H9 (cell line): ENCODE measurements at regions not wholly inside any gene's neighbourhood (a gene's known extent, or its start where the extent isn't known, plus 50 kb on each side); places are given as distances from the start of the nearest gene placed in this dataset.
"Not testable (repeated sequence)": the region's sequence is repeated elsewhere in the genome, so short reads cannot be mapped to it uniquely, and the experiment has no call there.

ENCODE experiments used
- DNase-seq: peaks from one replicate; pipeline ENCODE4 v3.0.0-alpha.2; 2017
- H2AFZ ChIP-seq: one replicate; pipeline ENCODE4 v1.6.1; 2013; ENCODE audit warnings: mild to moderate bottlenecking, low read length, control low read depth, moderate library complexity
- H2AK5ac ChIP-seq: 2 replicates; pipeline ENCODE4 v1.6.1; 2013; ENCODE audit warnings: low read length, control low read depth, mixed read lengths; ENCODE audit not compliant: insufficient read length
- H2BK120ac ChIP-seq: one replicate; pipeline ENCODE4 v1.6.1; 2013; ENCODE audit warnings: low read depth, mild to moderate bottlenecking, low read length, control low read depth, inconsistent platforms; ENCODE audit not compliant: poor library complexity, severe bottlenecking
- H2BK12ac ChIP-seq: 2 replicates; pipeline ENCODE4 v1.6.1; 2013; ENCODE audit warnings: low read length, control low read depth, mixed read lengths, low read depth; ENCODE audit not compliant: insufficient read length
- H2BK15ac ChIP-seq: 2 replicates; pipeline ENCODE4 v1.6.1; 2013; ENCODE audit warnings: low read depth, low read length, control low read depth
- H2BK20ac ChIP-seq: one replicate; pipeline ENCODE4 v1.6.1; 2013; ENCODE audit warnings: low read depth, mild to moderate bottlenecking, low read length, control low read depth, inconsistent platforms; ENCODE audit not compliant: poor library complexity, severe bottlenecking
- H2BK5ac ChIP-seq: 2 replicates; pipeline ENCODE4 v1.6.1; 2013; ENCODE audit warnings: low read length, control low read depth, mixed read lengths; ENCODE audit not compliant: insufficient read length
- H3K14ac ChIP-seq: 2 replicates; pipeline ENCODE4 v1.6.1; 2013; ENCODE audit warnings: low read length, control low read depth; ENCODE audit not compliant: insufficient read depth
- H3K18ac ChIP-seq: 2 replicates; pipeline ENCODE4 v1.6.1; 2013; ENCODE audit warnings: low read depth, mild to moderate bottlenecking, mixed read lengths, low read length, control low read depth; ENCODE audit not compliant: insufficient read length
- H3K23ac ChIP-seq: 2 replicates; pipeline ENCODE4 v1.6.1; 2013; ENCODE audit warnings: low read length, control low read depth, mixed read lengths, low read depth; ENCODE audit not compliant: insufficient read length
- H3K23me2 ChIP-seq: 2 replicates; pipeline ENCODE4 v1.6.1; 2013; ENCODE audit warnings: low read depth, mild to moderate bottlenecking, mixed read lengths, low read length, control low read depth; ENCODE audit not compliant: insufficient read length, poor library complexity, severe bottlenecking
- H3K27ac ChIP-seq: 2 replicates; pipeline ENCODE4 v1.5.1; 2013; ENCODE audit warnings: low read length, control low read depth, mixed read lengths, low read depth; ENCODE audit not compliant: insufficient read length
- H3K27me3 ChIP-seq: 2 replicates; pipeline ENCODE4 v1.6.1; 2013; ENCODE audit warnings: low read length, control low read depth, inconsistent platforms; ENCODE audit not compliant: insufficient read depth
- H3K4ac ChIP-seq: 2 replicates; pipeline ENCODE4 v1.6.1; 2013; ENCODE audit warnings: low read depth, mild to moderate bottlenecking, control low read depth, inconsistent platforms, low read length, moderate library complexity
- H3K4me1 ChIP-seq: 2 replicates; pipeline ENCODE4 v1.6.1; 2013; ENCODE audit warnings: low read length, control low read depth, inconsistent platforms; ENCODE audit not compliant: insufficient read depth
- H3K4me2 ChIP-seq: 2 replicates; pipeline ENCODE4 v1.6.1; 2013; ENCODE audit warnings: low read length, control low read depth, mixed read lengths; ENCODE audit not compliant: insufficient read length, insufficient read depth
- H3K56ac ChIP-seq: 2 replicates; pipeline ENCODE4 v1.6.1; 2013; ENCODE audit warnings: low read depth, mild to moderate bottlenecking, mixed read lengths, low read length, control low read depth; ENCODE audit not compliant: insufficient read length
- H3K79me1 ChIP-seq: 2 replicates; pipeline ENCODE4 v1.6.1; 2013; ENCODE audit warnings: low read depth, mild to moderate bottlenecking, moderate library complexity, low read length, control low read depth, inconsistent platforms; ENCODE audit not compliant: insufficient read depth, poor library complexity, severe bottlenecking
- H3K79me2 ChIP-seq: 2 replicates; pipeline ENCODE4 v1.6.1; 2013; ENCODE audit warnings: low read length, control low read depth, inconsistent platforms; ENCODE audit not compliant: insufficient read depth
- H3K9ac ChIP-seq: 2 replicates; pipeline ENCODE4 v1.6.1; 2013; ENCODE audit warnings: low read length, control low read depth, mixed read lengths; ENCODE audit not compliant: insufficient read length; ENCODE audit errors: extremely low read depth
- H3K9me3 ChIP-seq: one replicate; pipeline ENCODE4 v1.6.1; 2013; ENCODE audit warnings: low read depth, low read length, inconsistent platforms; ENCODE audit not compliant: control insufficient read depth
- H3T11ph ChIP-seq: one replicate; pipeline ENCODE4 v1.6.1; 2013; ENCODE audit warnings: mild to moderate bottlenecking, low read length, control low read depth, inconsistent platforms
- H4K20me1 ChIP-seq: one replicate; pipeline ENCODE4 v1.6.1; 2013; ENCODE audit not compliant: control insufficient read depth, insufficient read length, insufficient read depth
- H4K5ac ChIP-seq: 2 replicates; pipeline ENCODE4 v1.6.1; 2013; ENCODE audit warnings: low read depth, mild to moderate bottlenecking, mixed read lengths, low read length, control low read depth; ENCODE audit not compliant: insufficient read length
- H4K8ac ChIP-seq: replicated peaks from 2 replicates; pipeline ENCODE4 v1.6.1; 2013; ENCODE audit warnings: low read length, control low read depth, mixed read lengths, low read depth; ENCODE audit not compliant: insufficient read length
- H4K91ac ChIP-seq: 2 replicates; pipeline ENCODE4 v1.6.1; 2013; ENCODE audit warnings: low read depth, mild to moderate bottlenecking, moderate library complexity, mixed read lengths, low read length, control low read depth; ENCODE audit not compliant: insufficient read length
- H3K27ac Mint-ChIP-seq, 3 experiments: 2 replicates in 2 of 3; 3 replicates in 1 of 3; pipeline ENCODE4 v1.8.0; 2020 to 2021; ENCODE audit warnings: mixed read lengths in 3 of 3, mild to moderate bottlenecking in 1 of 3, moderate library complexity in 1 of 3
- H3K27me3 Mint-ChIP-seq: 2 replicates; pipeline ENCODE4 v1.8.0; 2021; ENCODE audit warnings: low read depth, mild to moderate bottlenecking, moderate library complexity, mixed read lengths
- H3K36me3 Mint-ChIP-seq, 3 experiments: 2 replicates in 2 of 3; 3 replicates in 1 of 3; pipeline ENCODE4 v1.8.0; 2020 to 2021; ENCODE audit warnings: low read depth in 3 of 3, mixed read lengths in 3 of 3; ENCODE audit not compliant: insufficient read depth in 1 of 3
- H3K4me1 Mint-ChIP-seq, 2 experiments: 2 replicates each; pipeline ENCODE4 v1.8.0; 2020; ENCODE audit warnings: mixed read lengths in 2 of 2
- H3K4me3 Mint-ChIP-seq, 2 experiments: 2 replicates in 1 of 2; 3 replicates in 1 of 2; pipeline ENCODE4 v1.8.0; 2020 to 2021; ENCODE audit warnings: mild to moderate bottlenecking in 2 of 2, mixed read lengths in 2 of 2, moderate library complexity in 1 of 2
- H3K9me3 Mint-ChIP-seq, 2 experiments: 2 replicates in 1 of 2; 3 replicates in 1 of 2; pipeline ENCODE4 v1.8.0; 2020; ENCODE audit warnings: mild to moderate bottlenecking in 2 of 2, mixed read lengths in 2 of 2, moderate library complexity in 1 of 2
- WGBS: extraction: QIAGEN DNeasy Blood & Tissue Kit; methylation state at CpG from one replicate; pipeline ENCODE4 v1.1.7; 2013; ENCODE audit warnings: missing lambda C conversion rate, low lambda C conversion rate, mixed read lengths; ENCODE audit not compliant: insufficient read length; ENCODE audit errors: extremely low coverage; 5-methylcytosine and 5-hydroxymethylcytosine counted together
- TF ChIP-seq, protein P1 (sequence below): fragments of 200-600 bp; sonication (generic); conservative IDR thresholded peaks from 3 replicates; pipeline ENCODE4 v1.8.0; 2021; ENCODE audit warnings: antibody characterized with exemption, mild to moderate bottlenecking

DNA sequence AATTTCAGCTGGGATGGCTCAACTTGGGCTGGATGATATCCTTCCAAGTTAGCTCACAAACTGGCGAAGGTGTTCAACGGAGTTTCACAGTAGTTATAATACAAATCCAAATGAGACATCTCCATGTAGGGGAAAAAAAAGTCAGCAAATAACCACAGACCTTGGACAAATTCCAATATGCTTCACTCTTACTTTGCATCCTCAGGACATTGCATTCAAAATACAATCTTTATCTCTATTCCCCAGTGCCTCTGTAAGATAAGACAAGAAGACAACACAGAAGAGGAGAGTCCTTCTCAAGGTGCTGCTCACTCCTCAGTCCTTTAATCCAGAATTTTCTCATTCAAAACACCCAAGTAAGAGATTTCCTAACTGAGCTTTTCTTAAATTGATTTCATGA is 1797.7 kb downstream of the MRPL39 start:
- no peak overlapping the region for H2AK5ac ChIP-seq
- no peak overlapping the region for H3T11ph ChIP-seq
- H2BK12ac ChIP-seq, result no peak overlapping the region
- H3K79me2 ChIP-seq, result no peaks in the 10 kb centered on the region
- no peaks in the 10 kb centered on the region for H3K4me1 Mint-ChIP-seq
- no peak overlapping the region for H2BK5ac ChIP-seq
- DNase-seq, result no peak
- no peak overlapping the region for H3K23ac ChIP-seq
- no peak overlapping the region for H4K91ac ChIP-seq
- H2BK15ac ChIP-seq, result no peak overlapping the region
- no peak overlapping the region for H3K56ac ChIP-seq
- no peak overlapping the region for H3K9ac ChIP-seq
- H3K9me3 ChIP-seq, result no peaks in the 10 kb centered on the region
- H3K79me1 ChIP-seq, result no peaks in the 10 kb centered on the region
- H3K27ac ChIP-seq, result no peak overlapping the region
- H3K4me3 Mint-ChIP-seq, result no peak overlapping the region
- peaks cover 60 to 77% of the 10 kb centered on the region in 2 experiments for H3K9me3 Mint-ChIP-seq
- no peak overlapping the region for H2BK20ac ChIP-seq
- no CpG with 5 or more reads among the region's 2 CpGs for WGBS
- H3K23me2 ChIP-seq, result no peaks in the 10 kb centered on the region
- no peak overlapping the region for H2AFZ ChIP-seq
- no peak overlapping the region for H3K4me2 ChIP-seq
- H3K27ac Mint-ChIP-seq, result no peak overlapping the region
- H3K4me1 ChIP-seq, result no peaks in the 10 kb centered on the region
- H3K27me3 ChIP-seq, result no peaks in the 10 kb centered on the region
- no peak overlapping the region for H2BK120ac ChIP-seq
- no peak overlapping the region for H4K5ac ChIP-seq
- no peak overlapping the region for H3K4ac ChIP-seq
- H4K8ac ChIP-seq, result no peak overlapping the region
- H4K20me1 ChIP-seq, result no peaks in the 10 kb centered on the region
- H3K27me3 Mint-ChIP-seq, result no peaks in the 10 kb centered on the region; the same call in 1 of the 2 replicates
- no peak overlapping the region for H3K18ac ChIP-seq
- no peak overlapping the region for H3K14ac ChIP-seq
- TF ChIP-seq, protein P1, sequence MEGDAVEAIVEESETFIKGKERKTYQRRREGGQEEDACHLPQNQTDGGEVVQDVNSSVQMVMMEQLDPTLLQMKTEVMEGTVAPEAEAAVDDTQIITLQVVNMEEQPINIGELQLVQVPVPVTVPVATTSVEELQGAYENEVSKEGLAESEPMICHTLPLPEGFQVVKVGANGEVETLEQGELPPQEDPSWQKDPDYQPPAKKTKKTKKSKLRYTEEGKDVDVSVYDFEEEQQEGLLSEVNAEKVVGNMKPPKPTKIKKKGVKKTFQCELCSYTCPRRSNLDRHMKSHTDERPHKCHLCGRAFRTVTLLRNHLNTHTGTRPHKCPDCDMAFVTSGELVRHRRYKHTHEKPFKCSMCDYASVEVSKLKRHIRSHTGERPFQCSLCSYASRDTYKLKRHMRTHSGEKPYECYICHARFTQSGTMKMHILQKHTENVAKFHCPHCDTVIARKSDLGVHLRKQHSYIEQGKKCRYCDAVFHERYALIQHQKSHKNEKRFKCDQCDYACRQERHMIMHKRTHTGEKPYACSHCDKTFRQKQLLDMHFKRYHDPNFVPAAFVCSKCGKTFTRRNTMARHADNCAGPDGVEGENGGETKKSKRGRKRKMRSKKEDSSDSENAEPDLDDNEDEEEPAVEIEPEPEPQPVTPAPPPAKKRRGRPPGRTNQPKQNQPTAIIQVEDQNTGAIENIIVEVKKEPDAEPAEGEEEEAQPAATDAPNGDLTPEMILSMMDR, result no peak
- peaks cover 5 to 17% (median 8%) of the 10 kb centered on the region in 3 experiments for H3K36me3 Mint-ChIP-seq

DNA sequence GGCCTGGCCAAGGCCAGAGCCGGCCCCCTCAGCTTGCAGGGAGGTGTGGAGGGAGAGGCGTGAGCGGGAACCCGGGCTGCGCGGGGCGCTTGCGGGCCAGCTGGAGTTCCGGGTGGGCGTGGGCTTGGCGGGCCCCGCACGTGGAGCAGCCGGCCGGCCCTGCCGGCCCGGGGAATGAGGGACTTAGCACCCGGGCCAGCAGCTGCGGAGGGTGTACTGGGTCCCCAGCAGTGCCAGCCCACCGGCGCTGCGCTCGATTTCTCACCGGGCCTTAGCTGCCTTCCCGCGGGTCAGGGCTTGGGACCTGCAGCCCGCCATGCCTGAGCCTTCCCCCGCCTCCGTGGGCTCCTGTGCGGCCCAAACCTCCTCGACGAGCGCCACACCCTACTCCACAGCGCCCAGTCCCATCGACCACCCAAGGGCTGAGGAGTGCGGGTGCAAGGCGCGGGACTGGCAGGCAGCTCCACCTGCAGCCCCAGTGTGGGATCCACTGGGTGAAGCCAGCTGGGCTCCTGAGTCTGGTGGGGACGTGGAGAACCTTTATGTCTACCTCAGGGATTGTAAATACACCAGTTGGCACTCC is 1800.2 kb downstream of the MRPL39 start:
- not testable (repeated sequence) for H3K27me3 ChIP-seq, H3K9me3 ChIP-seq, H3K4me1 ChIP-seq, H3K9ac ChIP-seq, H4K5ac ChIP-seq, H3K18ac ChIP-seq, H3K23ac ChIP-seq, H2BK12ac ChIP-seq, H3K4ac ChIP-seq, H2BK5ac ChIP-seq, H3T11ph ChIP-seq, H2BK15ac ChIP-seq, H4K91ac ChIP-seq, H2BK20ac ChIP-seq, H3K27me3 Mint-ChIP-seq, H3K79me1 ChIP-seq, H2BK120ac ChIP-seq, H4K8ac ChIP-seq, H3K79me2 ChIP-seq, H3K4me2 ChIP-seq, H4K20me1 ChIP-seq, H3K23me2 ChIP-seq, H3K27ac ChIP-seq, DNase-seq, H3K4me1 Mint-ChIP-seq, H3K27ac Mint-ChIP-seq, H2AK5ac ChIP-seq, H3K14ac ChIP-seq, H3K4me3 Mint-ChIP-seq, H3K56ac ChIP-seq, H2AFZ ChIP-seq
- peaks cover 59 to 65% of the 10 kb centered on the region in 2 experiments for H3K9me3 Mint-ChIP-seq
- peaks cover 5 to 12% (median 8%) of the 10 kb centered on the region in 3 experiments for H3K36me3 Mint-ChIP-seq
- WGBS, result no CpG with 5 or more reads among the region's 39 CpGs
